ENCODE measurements at regions not wholly inside any gene's neighbourhood (a gene's known extent, or its start where the extent isn't known, plus 50 kb on each side); places are given as distances from the start of the nearest gene placed in this dataset.

- TF ChIP-seq ZFP30 (CRISPR knock-in tag; IDR thresholded peaks at IDR 0.05): no peak
- no peak for TF ChIP-seq SNAI2 (CRISPR knock-in tag; IDR thresholded peaks at IDR 0.05)
- no peak for TF ChIP-seq PATZ1 (CRISPR knock-in tag; IDR thresholded peaks at IDR 0.05; ENCODE audit: borderline replicate concordance)
- no peak for TF ChIP-seq OSR1 (CRISPR knock-in tag; IDR thresholded peaks at IDR 0.05)
- no peak for TF ChIP-seq TCF4 (CRISPR knock-in tag; IDR thresholded peaks at IDR 0.05; ENCODE audit: borderline replicate concordance)
- no peak for TF ChIP-seq ZFP3 (CRISPR knock-in tag; IDR thresholded peaks at IDR 0.05)
- TF ChIP-seq ZNF8 (CRISPR knock-in tag; IDR thresholded peaks at IDR 0.05): no peak
- no peak for TF ChIP-seq ZNF565 (CRISPR knock-in tag; conservative IDR thresholded peaks at IDR 0.05; ENCODE audit: low read depth)
- TF ChIP-seq CSRNP3 (CRISPR knock-in tag; IDR thresholded peaks at IDR 0.05): no peak
- no peak for TF ChIP-seq ISL1 (CRISPR knock-in tag; IDR thresholded peaks at IDR 0.05)
- TF ChIP-seq POU6F1 (CRISPR knock-in tag; IDR thresholded peaks at IDR 0.05; ENCODE audit: borderline replicate concordance, low read depth): no peak
- TF ChIP-seq ARNTL (CRISPR knock-in tag; IDR thresholded peaks at IDR 0.05; ENCODE audit: borderline replicate concordance, low read depth): no peak
- TF ChIP-seq CREB5 (CRISPR knock-in tag; IDR thresholded peaks at IDR 0.05; ENCODE audit: low read depth): no peak
Observed at GRCh38 chr18:51486735-51487366, 289.4 kb upstream of the MEX3C start.

All from SK-N-SH treated with all-trans-retinoic acid at 6 μM for 48 hours (cell line).